ENCODE measurements at regions not wholly inside any gene's neighbourhood (a gene's known extent, or its start where the extent isn't known, plus 50 kb on each side); places are given as distances from the start of the nearest gene placed in this dataset.

GRCh38 chr1:194959795-194960194, 1648.4 kb downstream of the KCNT2 start:
- H3K4me3 ChIP-seq (ENCODE audit: low read depth, low read length): no peak overlapping the region
- H3K9me3 ChIP-seq (ENCODE audit: control insufficient read depth in 2 of 2, low read length in 2 of 2): no peaks in the 10 kb centered on the region
- H3K4me1 ChIP-seq (ENCODE audit: control insufficient read depth, insufficient read depth, low read length, poor library complexity, severe bottlenecking): no peaks in the 10 kb centered on the region
- H3K27ac ChIP-seq (ENCODE audit: insufficient read depth, low read length, poor library complexity, severe bottlenecking): no peak overlapping the region
- no peaks in the 10 kb centered on the region for H3K36me3 Mint-ChIP-seq
- no peaks in the 10 kb centered on the region for H3K27me3 Mint-ChIP-seq
- H3K27me3 ChIP-seq (ENCODE audit: control insufficient read depth, insufficient read depth, low read length): no peaks in the 10 kb centered on the region
- H3K27ac Mint-ChIP-seq: no peak overlapping the region
- no peaks in the 10 kb centered on the region for H3K4me1 Mint-ChIP-seq
- DNase-seq (no peak), ATAC-seq (ENCODE audit: low read depth in 2 of 2) (no peak)
- no peaks in the 10 kb centered on the region for H3K36me3 ChIP-seq (ENCODE audit: control insufficient read depth, insufficient read depth, low read length)
- H3K9me3 Mint-ChIP-seq: peaks cover 0 to 3% (median 0%) of the 10 kb centered on the region in 7 donors
- H3K4me3 Mint-ChIP-seq: no peak overlapping the region

GRCh38 chr1:194952171-194952570, 1656.1 kb downstream of the KCNT2 start:
- no peaks in the 10 kb centered on the region for H3K4me1 Mint-ChIP-seq
- H3K4me3 ChIP-seq (ENCODE audit: low read depth, low read length): no peak overlapping the region
- no peak overlapping the region for H3K27ac ChIP-seq (ENCODE audit: insufficient read depth, low read length, poor library complexity, severe bottlenecking)
- no peaks in the 10 kb centered on the region for H3K4me1 ChIP-seq (ENCODE audit: control insufficient read depth, insufficient read depth, low read length, poor library complexity, severe bottlenecking)
- no peak overlapping the region for H3K27ac Mint-ChIP-seq
- no peaks in the 10 kb centered on the region for H3K36me3 Mint-ChIP-seq
- DNase-seq (no peak), ATAC-seq (ENCODE audit: low read depth in 2 of 2) (no peak)
- H3K27me3 Mint-ChIP-seq: no peaks in the 10 kb centered on the region
- H3K27me3 ChIP-seq (ENCODE audit: control insufficient read depth, insufficient read depth, low read length): no peaks in the 10 kb centered on the region
- no peak overlapping the region for H3K4me3 Mint-ChIP-seq
- no peaks in the 10 kb centered on the region for H3K36me3 ChIP-seq (ENCODE audit: control insufficient read depth, insufficient read depth, low read length)
- no peaks in the 10 kb centered on the region for H3K9me3 ChIP-seq (ENCODE audit: control insufficient read depth in 2 of 2, low read length in 2 of 2)
- H3K9me3 Mint-ChIP-seq: peaks cover 0 to 7% (median 3%) of the 10 kb centered on the region in 7 donors

GRCh38 chr1:194950584-194950983, 1657.7 kb downstream of the KCNT2 start:
- no peak overlapping the region for H3K4me3 ChIP-seq (ENCODE audit: low read depth, low read length)
- no peak overlapping the region for H3K27ac ChIP-seq (ENCODE audit: insufficient read depth, low read length, poor library complexity, severe bottlenecking)
- no peaks in the 10 kb centered on the region for H3K4me1 ChIP-seq (ENCODE audit: control insufficient read depth, insufficient read depth, low read length, poor library complexity, severe bottlenecking)
- no peak for ATAC-seq (ENCODE audit: low read depth in 2 of 2)
- no peaks in the 10 kb centered on the region for H3K27me3 ChIP-seq (ENCODE audit: control insufficient read depth, insufficient read depth, low read length)
- H3K9me3 ChIP-seq (ENCODE audit: control insufficient read depth in 2 of 2, low read length in 2 of 2): no peaks in the 10 kb centered on the region
- no peaks in the 10 kb centered on the region for H3K4me1 Mint-ChIP-seq
- H3K4me3 Mint-ChIP-seq: no peak overlapping the region
- no peak overlapping the region for H3K27ac Mint-ChIP-seq
- H3K27me3 Mint-ChIP-seq: no peaks in the 10 kb centered on the region
- DNase-seq: no peak
- no peaks in the 10 kb centered on the region for H3K36me3 ChIP-seq (ENCODE audit: control insufficient read depth, insufficient read depth, low read length)
- no peaks in the 10 kb centered on the region for H3K36me3 Mint-ChIP-seq
- peaks cover 0 to 7% (median 3%) of the 10 kb centered on the region in 7 donors for H3K9me3 Mint-ChIP-seq

GRCh38 chr1:194940336-194941030, 1667.8 kb downstream of the KCNT2 start:
- DNase-seq: no peak
- Mint-ChIP-seq H3K36me3 (no peaks in the 10 kb centered on the region), H3K27ac (no peak overlapping the region), H3K9me3 (peaks cover 0 to 7% (median 2%) of the 10 kb centered on the region in 7 donors), H3K4me1 (no peaks in the 10 kb centered on the region), H3K4me3 (no peak overlapping the region), H3K27me3 (no peaks in the 10 kb centered on the region)
- Histone ChIP-seq H3K4me1 (ENCODE audit: control insufficient read depth, insufficient read depth, low read length, poor library complexity, severe bottlenecking) (no peaks in the 10 kb centered on the region), H3K36me3 (ENCODE audit: control insufficient read depth, insufficient read depth, low read length) (no peaks in the 10 kb centered on the region), H3K4me3 (ENCODE audit: low read depth, low read length) (no peak overlapping the region), H3K27ac (ENCODE audit: insufficient read depth, low read length, poor library complexity, severe bottlenecking) (no peak overlapping the region), H3K9me3 (ENCODE audit: control insufficient read depth in 2 of 2, low read length in 2 of 2) (no peaks in the 10 kb centered on the region), H3K27me3 (ENCODE audit: control insufficient read depth, insufficient read depth, low read length) (no peaks in the 10 kb centered on the region)
- ATAC-seq (ENCODE audit: low read depth in 2 of 2): no peak

GRCh38 chr1:194935864-194936263, 1672.4 kb downstream of the KCNT2 start:
- no peak for DNase-seq
- Mint-ChIP-seq H3K27me3 (no peaks in the 10 kb centered on the region), H3K9me3 (peaks cover 0 to 4% (median 3%) of the 10 kb centered on the region in 7 donors), H3K4me1 (no peaks in the 10 kb centered on the region), H3K27ac (no peak overlapping the region), H3K36me3 (no peaks in the 10 kb centered on the region), H3K4me3 (no peak overlapping the region)
- H3K27me3 ChIP-seq (ENCODE audit: control insufficient read depth, insufficient read depth, low read length): no peaks in the 10 kb centered on the region
- H3K4me3 ChIP-seq (ENCODE audit: low read depth, low read length): no peak overlapping the region
- no peaks in the 10 kb centered on the region for H3K36me3 ChIP-seq (ENCODE audit: control insufficient read depth, insufficient read depth, low read length)
- no peak for ATAC-seq (ENCODE audit: low read depth in 2 of 2)
- H3K27ac ChIP-seq (ENCODE audit: insufficient read depth, low read length, poor library complexity, severe bottlenecking): no peak overlapping the region
- H3K9me3 ChIP-seq (ENCODE audit: control insufficient read depth in 2 of 2, low read length in 2 of 2): no peaks in the 10 kb centered on the region
- no peaks in the 10 kb centered on the region for H3K4me1 ChIP-seq (ENCODE audit: control insufficient read depth, insufficient read depth, low read length, poor library complexity, severe bottlenecking)

GRCh38 chr1:194931166-194931565, 1677.1 kb downstream of the KCNT2 start:
- H3K4me3 Mint-ChIP-seq: no peak overlapping the region
- Histone ChIP-seq H3K27ac (ENCODE audit: insufficient read depth, low read length, poor library complexity, severe bottlenecking) (no peak overlapping the region), H3K9me3 (ENCODE audit: control insufficient read depth in 2 of 2, low read length in 2 of 2) (no peaks in the 10 kb centered on the region), H3K4me1 (ENCODE audit: control insufficient read depth, insufficient read depth, low read length, poor library complexity, severe bottlenecking) (no peaks in the 10 kb centered on the region), H3K27me3 (ENCODE audit: control insufficient read depth, insufficient read depth, low read length) (no peaks in the 10 kb centered on the region), H3K36me3 (ENCODE audit: control insufficient read depth, insufficient read depth, low read length) (no peaks in the 10 kb centered on the region), H3K4me3 (ENCODE audit: low read depth, low read length) (no peak overlapping the region)
- H3K27me3 Mint-ChIP-seq: no peaks in the 10 kb centered on the region
- no peaks in the 10 kb centered on the region for H3K4me1 Mint-ChIP-seq
- H3K36me3 Mint-ChIP-seq: no peaks in the 10 kb centered on the region
- peaks cover 0 to 4% (median 1%) of the 10 kb centered on the region in 7 donors for H3K9me3 Mint-ChIP-seq
- no peak overlapping the region for H3K27ac Mint-ChIP-seq
- no peak for DNase-seq
- ATAC-seq (ENCODE audit: low read depth in 2 of 2): no peak

- ATAC-seq (ENCODE audit: low read depth in 2 of 2) (no peak), DNase-seq (no peak)
- Mint-ChIP-seq H3K9me3 (peaks cover 0 to 4% (median 1%) of the 10 kb centered on the region in 7 donors), H3K27ac (no peak overlapping the region), H3K4me1 (no peaks in the 10 kb centered on the region), H3K4me3 (no peak overlapping the region), H3K36me3 (no peaks in the 10 kb centered on the region), H3K27me3 (no peaks in the 10 kb centered on the region)
- no peaks in the 10 kb centered on the region for H3K9me3 ChIP-seq (ENCODE audit: control insufficient read depth in 2 of 2, low read length in 2 of 2)
- no peaks in the 10 kb centered on the region for H3K4me1 ChIP-seq (ENCODE audit: control insufficient read depth, insufficient read depth, low read length, poor library complexity, severe bottlenecking)
- no peaks in the 10 kb centered on the region for H3K36me3 ChIP-seq (ENCODE audit: control insufficient read depth, insufficient read depth, low read length)
- H3K27ac ChIP-seq (ENCODE audit: insufficient read depth, low read length, poor library complexity, severe bottlenecking): no peak overlapping the region
- H3K27me3 ChIP-seq (ENCODE audit: control insufficient read depth, insufficient read depth, low read length): no peaks in the 10 kb centered on the region
- no peak overlapping the region for H3K4me3 ChIP-seq (ENCODE audit: low read depth, low read length)
These were observed 1678.1 kb downstream of the KCNT2 start for GRCh38 chr1:194930132-194930531.

- H3K27me3 Mint-ChIP-seq: no peaks in the 10 kb centered on the region
- H3K9me3 ChIP-seq (ENCODE audit: control insufficient read depth in 2 of 2, low read length in 2 of 2): no peaks in the 10 kb centered on the region
- H3K9me3 Mint-ChIP-seq: peaks cover 0 to 3% (median 0%) of the 10 kb centered on the region in 7 donors
These were observed 1678.9 kb downstream of the KCNT2 start for GRCh38 chr1:194929357-194929756.

More at GRCh38 chr1:194929357-194929756, 1678.9 kb downstream of the KCNT2 start:
- DNase-seq: no peak
- H3K36me3 ChIP-seq (ENCODE audit: control insufficient read depth, insufficient read depth, low read length): no peaks in the 10 kb centered on the region
- Mint-ChIP-seq H3K4me1 (no peaks in the 10 kb centered on the region), H3K4me3 (no peak overlapping the region), H3K27ac (no peak overlapping the region), H3K36me3 (no peaks in the 10 kb centered on the region)
- H3K4me3 ChIP-seq (ENCODE audit: low read depth, low read length): no peak overlapping the region
- H3K4me1 ChIP-seq (ENCODE audit: control insufficient read depth, insufficient read depth, low read length, poor library complexity, severe bottlenecking): no peaks in the 10 kb centered on the region
- no peak for ATAC-seq (ENCODE audit: low read depth in 2 of 2)
- H3K27ac ChIP-seq (ENCODE audit: insufficient read depth, low read length, poor library complexity, severe bottlenecking): no peak overlapping the region
- H3K27me3 ChIP-seq (ENCODE audit: control insufficient read depth, insufficient read depth, low read length): no peaks in the 10 kb centered on the region

All from CD4-positive, CD25-positive, alpha-beta regulatory T cell (primary cell).